Cardiac muscle cell (in vitro differentiated cells and primary cell): ENCODE measurements at regions not wholly inside any gene's neighbourhood (a gene's known extent, or its start where the extent isn't known, plus 50 kb on each side); places are given as distances from the start of the nearest gene placed in this dataset.

Experiments
- DNase-seq, 2 donors: peaks; one replicate each; pipeline versions ENCODE4 v3.0.0 to v3.0.0-alpha.2; 2010 to 2017; ENCODE audit warnings: low read depth in 1 of 2, low spot score in 1 of 2
- H3K27ac ChIP-seq: fragments of 200-600 bp; sonication (generic); 2 replicates; pipeline ENCODE4 v1.5.1; 2016
- H3K27me3 ChIP-seq: fragments of 200-600 bp; sonication (generic); 2 replicates; pipeline ENCODE4 v1.6.0; 2016; ENCODE audit warnings: control low read depth
- H3K36me3 ChIP-seq: fragments of 200-600 bp; sonication (generic); 2 replicates; pipeline ENCODE4 v1.5.1; 2016; ENCODE audit warnings: control low read depth
- H3K4me1 ChIP-seq: fragments of 200-600 bp; sonication (generic); 2 replicates; pipeline ENCODE4 v1.8.1; 2017; ENCODE audit warnings: low read depth, mild to moderate bottlenecking, mixed run types
- H3K4me3 ChIP-seq: fragments of 200-600 bp; sonication (generic); 2 replicates; pipeline ENCODE4 v1.5.1; 2016; ENCODE audit warnings: mild to moderate bottlenecking
- H3K9me3 ChIP-seq: fragments of 200-600 bp; sonication (generic); 2 replicates; pipeline ENCODE4 v1.5.1; 2017; ENCODE audit warnings: low read depth, mild to moderate bottlenecking, control low read depth
- CTCF ChIP-seq: IDR thresholded peaks from 2 replicates; pipeline ENCODE4 v1.5.1; 2012; ENCODE audit warnings: low read depth, mild to moderate bottlenecking, low read length

- H3K27me3 ChIP-seq: peaks cover 3% of the 10 kb centered on the region
- no peak overlapping the region for H3K27ac ChIP-seq
- H3K4me1 ChIP-seq: no peaks in the 10 kb centered on the region
- H3K36me3 ChIP-seq: no peaks in the 10 kb centered on the region
- no peak for DNase-seq
- no peak overlapping the region for H3K4me3 ChIP-seq
- no peaks in the 10 kb centered on the region for H3K9me3 ChIP-seq
- TF ChIP-seq CTCF: no peak
Measured at GRCh38 chr10:59096631-59097030, 79.8 kb upstream of the PHYHIPL start.

DNA sequence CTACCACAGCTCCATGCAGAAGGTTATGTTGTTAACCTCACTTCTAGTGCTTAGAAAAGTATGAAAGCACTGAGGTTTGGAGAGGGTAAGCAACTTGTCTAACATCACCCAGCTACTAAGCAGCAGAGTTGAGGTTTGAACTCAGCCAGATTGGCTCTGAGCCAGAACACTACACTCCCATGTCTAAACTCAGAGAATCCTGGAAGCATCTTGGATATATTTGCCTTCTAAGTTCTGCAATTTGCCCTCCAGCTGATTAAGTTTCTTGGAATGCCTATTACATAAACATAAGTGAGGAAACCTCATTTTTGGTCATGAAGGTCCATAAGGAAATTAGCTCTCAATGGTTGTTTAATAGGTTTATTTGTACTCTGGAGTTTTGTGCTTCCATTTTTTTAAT is 78.1 kb upstream of the PHYHIPL start:
- Histone ChIP-seq H3K4me1 (no peaks in the 10 kb centered on the region), H3K36me3 (no peaks in the 10 kb centered on the region), H3K27me3 (peaks cover 3% of the 10 kb centered on the region), H3K9me3 (no peaks in the 10 kb centered on the region), H3K27ac (no peak overlapping the region), H3K4me3 (no peak overlapping the region)
- peak in 1 of 2 donors; percentile 74 for DNase-seq
- TF ChIP-seq CTCF: no peak

DNA sequence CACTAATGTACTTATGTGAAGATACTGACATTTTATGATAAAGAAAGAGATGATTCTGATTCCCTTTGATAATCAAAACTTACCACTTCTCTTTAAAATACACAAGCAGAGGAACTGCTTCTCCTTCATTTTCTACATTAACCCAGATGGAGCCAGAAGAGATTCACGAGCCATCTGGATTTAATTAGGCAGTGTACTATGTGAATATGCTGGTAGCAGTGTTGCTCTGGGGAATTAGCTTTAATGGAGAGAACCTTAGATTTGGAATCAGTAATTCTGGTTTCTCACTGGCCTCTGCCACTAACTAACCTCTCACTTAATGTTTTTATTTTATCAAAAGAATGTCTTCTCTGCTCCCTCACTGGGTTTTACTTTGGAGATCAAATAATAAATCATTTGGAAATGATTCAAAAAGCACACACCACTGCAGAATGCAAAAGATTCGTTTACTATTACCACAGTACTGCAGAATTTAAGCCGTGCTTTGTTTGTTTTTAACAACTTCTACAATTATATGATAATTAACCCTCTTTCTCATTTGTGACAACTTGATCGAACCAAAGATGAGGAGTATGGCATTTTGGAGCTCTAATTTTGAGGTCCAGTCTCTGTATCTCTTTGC is 77.5 kb upstream of the PHYHIPL start:
- Histone ChIP-seq H3K36me3 (no peaks in the 10 kb centered on the region), H3K4me3 (no peak overlapping the region), H3K27me3 (peaks cover 3% of the 10 kb centered on the region), H3K27ac (no peak overlapping the region), H3K4me1 (no peaks in the 10 kb centered on the region), H3K9me3 (no peaks in the 10 kb centered on the region)
- peak in 1 of 2 donors; percentile 43 for DNase-seq
- TF ChIP-seq CTCF: no peak

DNA sequence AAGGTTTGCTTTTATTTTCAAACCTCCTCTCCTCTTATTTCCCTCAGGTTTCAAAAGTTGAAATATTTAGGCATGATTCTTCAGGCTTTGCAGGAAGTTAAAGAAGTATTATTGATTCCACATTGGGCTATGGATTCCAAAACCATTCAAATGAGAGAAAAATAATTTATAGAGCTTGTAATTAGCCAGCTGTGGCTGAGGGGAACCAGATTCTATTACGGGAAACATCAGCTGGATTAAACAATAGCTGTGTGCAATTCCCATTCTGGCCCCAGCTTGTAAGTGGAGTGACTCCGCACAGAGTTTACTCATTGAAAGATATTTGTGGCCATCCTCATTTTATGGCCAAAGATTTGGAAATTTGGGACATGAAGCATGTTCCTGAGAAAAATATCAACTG is 77.0 kb upstream of the PHYHIPL start:
- H3K27ac ChIP-seq: no peak overlapping the region
- H3K27me3 ChIP-seq: peaks cover 3% of the 10 kb centered on the region
- no peaks in the 10 kb centered on the region for H3K4me1 ChIP-seq
- no peaks in the 10 kb centered on the region for H3K9me3 ChIP-seq
- no peaks in the 10 kb centered on the region for H3K36me3 ChIP-seq
- H3K4me3 ChIP-seq: no peak overlapping the region
- DNase-seq: no peak
- no peak for TF ChIP-seq CTCF

GRCh38 chr10:59102394-59102793 is 74.0 kb upstream of the PHYHIPL start:
- Histone ChIP-seq H3K27ac (no peak overlapping the region), H3K4me1 (no peaks in the 10 kb centered on the region), H3K9me3 (no peaks in the 10 kb centered on the region), H3K4me3 (no peak overlapping the region), H3K27me3 (peaks cover 3% of the 10 kb centered on the region), H3K36me3 (no peaks in the 10 kb centered on the region)
- DNase-seq: no peak
- TF ChIP-seq CTCF: no peak

DNA sequence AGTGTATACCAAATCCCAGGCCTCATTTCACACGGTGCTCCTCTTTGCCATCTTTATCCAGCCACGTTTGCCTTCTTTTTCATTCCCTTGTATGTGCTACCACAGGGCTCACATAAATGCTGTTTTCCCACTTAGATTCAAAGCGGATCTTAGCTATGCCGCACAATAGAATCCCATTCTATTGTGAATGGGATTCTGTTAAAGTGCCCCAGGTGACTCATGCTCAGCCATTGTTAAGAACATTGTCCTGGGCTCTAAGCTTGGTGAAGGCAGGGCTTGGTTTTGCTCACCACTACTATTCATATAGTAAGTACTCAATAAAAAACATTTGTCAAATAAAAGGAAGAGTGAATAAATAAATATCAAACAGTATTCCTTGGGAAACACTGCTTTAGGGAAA is 72.3 kb upstream of the PHYHIPL start:
- Histone ChIP-seq H3K4me3 (no peak overlapping the region), H3K9me3 (no peaks in the 10 kb centered on the region), H3K27me3 (peaks cover 3% of the 10 kb centered on the region), H3K4me1 (no peaks in the 10 kb centered on the region), H3K27ac (no peak overlapping the region), H3K36me3 (no peaks in the 10 kb centered on the region)
- DNase-seq: no peak
- TF ChIP-seq CTCF: no peak
